GM21381 (cell line): ENCODE measurements at regions not wholly inside any gene's neighbourhood (a gene's known extent, or its start where the extent isn't known, plus 50 kb on each side); places are given as distances from the start of the nearest gene placed in this dataset.

Experiments used
- ATAC-seq: cut with Tn5 transposase; IDR thresholded peaks from one replicate; pipeline ENCODE4 v1.9.1; 2021; ENCODE audit warnings: mild to moderate bottlenecking, moderate library complexity; ENCODE audit not compliant: unreplicated experiment

- ATAC-seq, result no peak
Measured at GRCh38 chr20:12414446-12415274, 497.0 kb downstream of the BTBD3 start.

GRCh38 chr20:12416281-12416680 lies 498.6 kb downstream of the BTBD3 start:
- ATAC-seq, result no peak

DNA sequence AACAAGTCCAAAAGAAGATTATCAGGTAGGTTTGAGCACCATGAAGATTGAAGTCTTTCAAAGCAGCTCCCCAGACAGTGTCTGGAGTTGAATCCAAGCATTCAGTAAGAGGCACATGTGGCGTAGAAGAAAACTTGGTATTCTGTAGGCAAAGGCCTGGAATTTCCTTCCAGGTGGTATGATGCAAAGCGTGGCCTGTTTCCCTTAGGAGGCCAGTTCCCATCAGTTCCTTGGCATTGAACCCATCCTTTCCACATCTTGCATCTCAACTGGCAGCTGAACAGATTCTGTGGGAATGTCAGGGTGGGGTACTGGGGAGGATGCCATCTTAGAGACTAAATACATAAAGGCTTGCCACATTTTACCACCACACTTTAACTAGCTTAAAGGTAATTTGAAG lies 516.0 kb downstream of the BTBD3 start:
- ATAC-seq, result no peak

- ATAC-seq, result no peak
Measured at GRCh38 chr20:12434672-12435071, 517.0 kb downstream of the BTBD3 start.

- ATAC-seq, result no peak
Measured at GRCh38 chr20:12435268-12435667, 517.6 kb downstream of the BTBD3 start.

- no peak for ATAC-seq
Measured at GRCh38 chr20:12453711-12454110, 536.0 kb downstream of the BTBD3 start.

- no peak for ATAC-seq
Measured at GRCh38 chr20:12455148-12455547, 537.5 kb downstream of the BTBD3 start.

DNA sequence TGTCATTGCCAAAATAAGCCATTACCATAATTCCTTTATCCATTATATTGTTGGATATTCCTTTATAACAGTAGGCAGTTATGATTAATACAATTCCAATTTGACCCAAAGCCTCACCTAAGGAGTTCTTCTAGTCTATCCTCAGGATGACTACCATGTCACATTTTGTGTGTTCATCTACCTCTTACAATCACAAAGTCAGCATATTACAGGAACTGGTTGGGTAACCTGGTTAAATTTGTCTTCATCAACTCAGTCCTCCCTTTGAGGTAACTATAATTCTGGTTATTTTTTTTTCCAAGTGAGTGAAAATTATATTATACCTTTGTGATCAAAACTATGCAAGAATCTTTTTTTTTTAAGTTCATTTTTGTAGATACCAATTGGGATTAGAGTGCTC lies 540.5 kb downstream of the BTBD3 start:
- no peak for ATAC-seq

DNA sequence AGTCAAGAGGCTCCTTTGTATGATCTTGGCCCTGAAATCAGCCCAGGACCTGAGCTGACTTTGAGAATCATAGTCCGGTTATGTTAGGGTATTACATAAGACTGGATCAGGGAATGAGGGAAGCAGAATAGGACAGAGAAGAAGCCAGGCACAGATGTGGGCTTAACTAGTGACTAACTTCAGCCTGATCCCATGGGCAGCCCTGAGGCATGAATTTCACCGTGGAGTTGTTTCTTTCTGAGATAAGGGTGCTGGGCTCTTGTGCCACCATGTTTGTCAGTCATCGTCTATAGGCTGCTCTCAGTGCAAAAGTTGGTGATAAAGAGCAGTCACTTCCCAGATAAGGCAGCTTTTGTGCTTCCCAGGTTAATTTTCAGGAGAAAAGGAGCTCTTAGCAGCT lies 544.7 kb upstream of the SPTLC3 start:
- ATAC-seq, result no peak

DNA sequence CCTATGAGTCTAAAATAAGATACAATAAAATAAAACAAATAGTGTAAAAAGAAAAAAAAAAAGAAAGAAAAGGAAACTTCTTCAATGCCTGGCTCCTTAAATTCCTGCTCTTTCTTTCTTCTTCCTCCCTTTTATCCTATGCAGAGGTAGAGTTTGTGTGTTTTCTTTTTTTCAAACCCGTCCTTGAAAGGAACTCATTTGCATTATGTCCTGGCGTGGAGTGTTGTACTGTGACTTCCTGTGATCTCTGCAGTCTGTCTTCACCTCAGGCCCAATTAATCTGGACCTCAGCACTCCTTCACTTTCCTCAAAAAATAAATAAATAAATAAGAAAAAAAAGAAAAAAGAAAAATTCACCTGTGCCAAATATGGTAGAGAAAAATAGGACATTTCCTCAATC lies 541.9 kb upstream of the SPTLC3 start:
- no peak for ATAC-seq

GRCh38 chr20:12467758-12468157 lies 541.0 kb upstream of the SPTLC3 start:
- no peak for ATAC-seq

- no peak for ATAC-seq
Measured at GRCh38 chr20:12482661-12483060, 526.1 kb upstream of the SPTLC3 start.

DNA sequence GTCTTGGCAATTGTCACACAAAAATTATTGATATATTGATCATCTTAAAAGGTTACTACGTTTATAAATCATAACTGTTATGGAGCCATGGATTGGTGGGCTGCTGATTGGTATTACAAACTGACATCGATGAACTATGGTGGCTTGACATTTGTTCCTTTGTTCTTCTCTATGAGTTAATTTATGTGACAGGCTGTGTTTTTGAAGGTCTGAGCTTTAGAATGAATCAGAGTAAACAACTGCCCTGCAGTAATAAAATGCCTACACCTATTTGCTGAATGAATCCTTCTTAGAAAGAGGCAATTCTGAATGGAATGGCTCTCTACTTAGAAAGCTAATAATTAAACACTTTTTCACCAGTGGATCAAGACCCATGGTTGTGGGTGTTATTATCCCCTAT lies 506.3 kb upstream of the SPTLC3 start:
- no peak for ATAC-seq

GRCh38 chr20:12504779-12505178 lies 504.0 kb upstream of the SPTLC3 start:
- no peak for ATAC-seq

GRCh38 chr20:12511499-12511898 lies 497.3 kb upstream of the SPTLC3 start:
- no peak for ATAC-seq

DNA sequence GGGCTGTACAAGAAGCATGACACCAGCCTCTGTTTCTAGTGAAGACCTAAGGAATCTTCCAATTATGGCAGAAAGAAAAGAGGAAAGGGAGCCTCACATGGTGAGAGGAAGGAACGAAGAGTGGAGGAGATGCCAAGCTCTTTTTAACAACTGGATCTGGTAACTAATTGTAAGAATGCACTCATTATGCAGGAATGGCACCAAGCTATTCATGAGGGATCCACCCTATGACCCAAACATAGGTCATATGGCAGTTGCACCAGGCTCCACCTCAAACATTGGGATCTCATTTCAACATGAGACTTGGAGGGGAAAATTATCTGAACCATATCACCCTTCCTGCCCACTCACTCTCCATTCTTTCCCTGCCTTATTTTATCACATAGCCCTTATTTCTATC lies 496.0 kb upstream of the SPTLC3 start:
- no peak for ATAC-seq

DNA sequence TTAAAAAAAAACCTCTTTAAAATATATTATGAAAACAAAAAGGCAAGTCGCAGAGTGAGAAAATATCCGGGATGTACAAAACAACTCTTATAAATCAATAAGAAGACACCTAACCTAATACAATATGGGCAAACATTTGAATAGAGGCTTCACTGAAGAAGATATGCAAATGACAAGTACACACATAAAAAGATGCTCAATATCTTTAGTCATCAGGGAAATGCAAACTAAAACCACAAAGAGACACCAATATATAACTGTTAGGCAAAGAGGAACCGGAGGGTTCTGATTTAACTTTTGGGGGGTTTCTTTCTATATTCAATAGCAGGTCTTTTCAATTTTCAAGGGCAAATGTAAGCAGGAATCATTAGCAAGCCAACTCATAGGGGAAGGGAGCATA lies 480.7 kb upstream of the SPTLC3 start:
- ATAC-seq, result no peak

GRCh38 chr20:12528591-12529041 lies 480.2 kb upstream of the SPTLC3 start:
- ATAC-seq, result no peak

DNA sequence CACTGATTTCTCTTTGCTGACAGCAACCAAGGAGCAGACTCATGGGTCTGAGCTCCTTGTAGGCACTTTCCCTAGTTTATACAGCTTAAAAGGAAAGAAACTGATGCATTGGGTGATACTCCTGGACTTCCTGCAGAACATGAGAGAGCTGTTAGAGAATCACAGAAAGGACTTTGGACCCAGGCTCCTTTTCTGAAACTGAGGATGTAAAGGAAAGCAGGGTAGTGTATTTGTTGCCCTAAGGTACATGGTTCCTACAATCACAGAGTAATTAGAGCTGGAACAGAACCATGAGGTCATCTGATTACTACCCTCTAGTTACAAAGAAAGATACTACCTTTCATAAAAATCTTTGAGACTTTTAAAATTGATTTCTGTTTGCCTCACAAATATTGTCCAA lies 477.1 kb upstream of the SPTLC3 start:
- no peak for ATAC-seq

DNA sequence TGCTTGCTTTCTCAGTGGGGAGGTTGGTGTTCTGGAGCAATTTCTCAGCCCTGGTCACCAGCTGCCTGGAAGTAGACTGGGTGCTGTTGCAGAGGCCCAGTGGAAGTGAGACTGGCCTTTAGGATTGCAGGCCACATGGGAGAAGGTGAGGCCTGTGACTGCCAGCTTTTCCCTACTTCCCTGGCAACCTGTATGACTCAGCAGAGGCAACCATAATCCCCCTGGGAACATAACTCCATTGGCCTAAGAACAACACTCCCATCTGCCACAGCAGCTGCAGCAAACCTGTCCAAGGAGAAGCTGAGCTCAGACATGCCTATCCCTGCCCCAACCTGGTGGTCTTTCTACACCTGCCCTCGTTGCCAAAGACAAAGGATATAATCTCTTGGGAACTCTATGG lies 473.5 kb upstream of the SPTLC3 start:
- no peak for ATAC-seq

DNA sequence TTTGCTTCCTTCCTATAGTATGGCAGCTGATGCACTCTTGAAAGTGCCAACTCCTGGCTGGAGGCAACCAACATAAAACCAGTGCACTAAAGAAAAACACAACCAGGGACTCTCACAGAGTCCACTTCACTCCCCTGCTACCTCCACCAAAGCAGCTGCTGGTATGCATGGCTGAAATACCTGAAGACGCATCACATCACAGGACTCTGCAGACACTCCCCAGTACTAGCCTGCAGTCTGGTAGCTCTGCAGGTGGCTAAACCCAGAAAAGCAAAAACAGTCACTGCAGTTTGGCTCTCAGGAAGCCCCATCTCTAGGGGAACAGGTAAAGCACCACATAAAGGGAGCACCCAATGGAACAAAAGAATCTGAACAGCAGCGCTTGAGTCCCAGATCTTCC lies 473.0 kb upstream of the SPTLC3 start:
- ATAC-seq, result no peak

DNA sequence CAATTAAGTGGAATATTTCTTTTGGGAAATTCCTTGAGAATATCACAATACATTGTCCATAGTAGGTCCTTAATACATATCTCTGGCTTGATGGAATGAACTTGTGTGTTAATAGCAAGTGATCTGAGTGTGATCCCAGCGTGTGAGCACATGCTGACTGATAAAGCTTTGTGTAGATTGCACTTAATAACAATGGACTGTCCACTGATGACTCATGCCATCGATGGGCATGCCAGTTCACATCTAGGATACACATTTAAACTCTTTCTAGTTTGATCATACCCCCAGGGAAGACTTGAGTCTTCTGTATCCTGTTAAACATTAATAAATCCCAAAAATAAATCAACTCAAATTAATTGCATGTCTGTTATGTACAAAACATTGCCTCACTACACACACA lies 454.3 kb upstream of the SPTLC3 start:
- ATAC-seq, result no peak

- ATAC-seq, result no peak
Measured at GRCh38 chr20:12555369-12555768, 453.4 kb upstream of the SPTLC3 start.
